ENCODE measurements at regions not wholly inside any gene's neighbourhood (a gene's known extent, or its start where the extent isn't known, plus 50 kb on each side); places are given as distances from the start of the nearest gene placed in this dataset.
A peak's percentile ranks its signal among the peaks of the same experiment; 100 is the strongest.
"Not testable (repeated sequence)": the region's sequence is repeated elsewhere in the genome, so short reads cannot be mapped to it uniquely, and the experiment has no call there.

DNA sequence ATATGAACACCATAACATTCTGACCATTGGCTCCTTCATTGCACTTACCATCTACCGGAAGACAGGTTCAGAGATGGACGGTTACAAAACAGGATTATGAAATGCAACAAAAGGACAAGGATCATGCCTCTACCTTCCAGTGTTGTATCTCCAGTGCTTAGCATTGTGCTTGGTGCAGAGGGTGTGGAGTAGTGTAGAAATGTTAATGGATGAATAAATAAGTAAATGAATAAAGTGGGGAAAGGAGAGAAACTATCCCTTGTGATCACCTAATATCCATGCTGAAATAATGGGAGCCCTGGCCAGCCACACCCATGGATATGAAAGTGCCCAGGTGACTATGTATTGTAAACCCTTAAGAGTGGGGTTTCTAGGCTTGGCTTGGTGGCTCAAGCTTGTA, 344.8 kb upstream of the LMCD1 start:
- TF ChIP-seq, protein P1, sequence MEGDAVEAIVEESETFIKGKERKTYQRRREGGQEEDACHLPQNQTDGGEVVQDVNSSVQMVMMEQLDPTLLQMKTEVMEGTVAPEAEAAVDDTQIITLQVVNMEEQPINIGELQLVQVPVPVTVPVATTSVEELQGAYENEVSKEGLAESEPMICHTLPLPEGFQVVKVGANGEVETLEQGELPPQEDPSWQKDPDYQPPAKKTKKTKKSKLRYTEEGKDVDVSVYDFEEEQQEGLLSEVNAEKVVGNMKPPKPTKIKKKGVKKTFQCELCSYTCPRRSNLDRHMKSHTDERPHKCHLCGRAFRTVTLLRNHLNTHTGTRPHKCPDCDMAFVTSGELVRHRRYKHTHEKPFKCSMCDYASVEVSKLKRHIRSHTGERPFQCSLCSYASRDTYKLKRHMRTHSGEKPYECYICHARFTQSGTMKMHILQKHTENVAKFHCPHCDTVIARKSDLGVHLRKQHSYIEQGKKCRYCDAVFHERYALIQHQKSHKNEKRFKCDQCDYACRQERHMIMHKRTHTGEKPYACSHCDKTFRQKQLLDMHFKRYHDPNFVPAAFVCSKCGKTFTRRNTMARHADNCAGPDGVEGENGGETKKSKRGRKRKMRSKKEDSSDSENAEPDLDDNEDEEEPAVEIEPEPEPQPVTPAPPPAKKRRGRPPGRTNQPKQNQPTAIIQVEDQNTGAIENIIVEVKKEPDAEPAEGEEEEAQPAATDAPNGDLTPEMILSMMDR (conservative IDR thresholded peaks at IDR 0.05; ENCODE audit: low read depth, low read length), result no peak
- H3K4me3 ChIP-seq (ENCODE audit: low read length), result no peak overlapping the region
- no peak for DNase-seq (ENCODE audit: low read depth)

DNA sequence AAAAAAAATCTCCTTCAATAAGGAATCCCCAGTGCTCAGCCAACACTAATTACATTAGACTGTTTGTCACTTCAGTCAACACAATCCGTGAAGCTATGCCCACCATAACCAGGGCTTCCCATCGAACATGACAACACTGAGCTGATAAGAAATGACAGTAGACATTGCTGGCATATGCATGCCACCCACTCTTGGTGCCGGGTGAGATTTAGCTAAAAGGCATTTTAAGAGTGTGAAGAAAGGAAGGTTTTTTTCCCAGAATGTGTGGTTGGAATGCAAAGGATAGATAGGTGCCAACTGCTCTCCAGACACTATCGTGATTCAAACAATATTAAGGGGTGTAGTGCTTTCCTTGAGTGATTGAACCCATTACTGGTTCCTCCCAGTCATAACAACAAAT, 344.0 kb upstream of the LMCD1 start:
- no peak for DNase-seq (ENCODE audit: low read depth)
- no peak overlapping the region for H3K4me3 ChIP-seq (ENCODE audit: low read length)
- TF ChIP-seq, protein P1 (conservative IDR thresholded peaks at IDR 0.05; ENCODE audit: low read depth, low read length), result no peak

DNA sequence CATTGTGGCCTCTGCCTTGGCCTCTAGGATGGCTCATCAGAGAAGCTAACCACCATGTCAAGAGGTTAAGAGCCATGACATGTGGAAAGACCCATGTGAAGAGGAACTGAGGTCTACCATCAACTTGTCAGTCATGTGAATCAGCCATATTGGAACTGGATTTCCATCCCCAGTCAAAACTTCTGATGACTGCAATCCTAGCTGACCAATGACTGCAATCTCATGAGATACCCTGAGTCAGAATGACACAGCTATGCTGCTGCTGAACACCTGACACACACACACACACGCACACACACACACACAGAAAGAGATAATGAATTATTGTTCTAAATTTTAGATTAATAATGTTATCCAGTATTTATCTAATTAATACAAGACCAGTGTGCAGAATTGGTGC, 337.5 kb upstream of the LMCD1 start:
- H3K4me3 ChIP-seq (ENCODE audit: low read length), result no peak overlapping the region
- DNase-seq (ENCODE audit: low read depth), result no peak
- TF ChIP-seq, protein P1 (conservative IDR thresholded peaks at IDR 0.05; ENCODE audit: low read depth, low read length), result no peak

DNA sequence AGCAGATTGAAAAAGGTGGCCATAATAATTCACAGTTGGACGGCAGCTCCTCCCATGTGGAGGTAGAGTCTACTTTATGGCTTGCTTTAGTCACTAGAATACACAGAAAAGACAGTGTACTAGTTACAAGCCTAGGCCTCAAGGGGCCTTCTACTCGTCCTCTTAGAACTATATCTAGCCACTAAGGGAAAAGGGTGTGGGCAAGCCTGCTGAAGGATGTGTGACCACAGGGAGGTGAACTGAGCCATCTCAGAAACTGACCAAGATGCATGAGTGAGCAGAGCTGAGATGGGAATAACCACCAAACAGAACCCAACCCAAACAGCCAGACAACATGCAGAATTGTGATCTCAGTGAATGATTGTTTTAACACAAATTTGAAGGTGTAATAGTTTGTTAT, 335.6 kb upstream of the LMCD1 start:
- TF ChIP-seq, protein P1 (conservative IDR thresholded peaks at IDR 0.05; ENCODE audit: low read depth, low read length), result no peak
- H3K4me3 ChIP-seq (ENCODE audit: low read length), result no peak overlapping the region
- DNase-seq (ENCODE audit: low read depth), result no peak

DNA sequence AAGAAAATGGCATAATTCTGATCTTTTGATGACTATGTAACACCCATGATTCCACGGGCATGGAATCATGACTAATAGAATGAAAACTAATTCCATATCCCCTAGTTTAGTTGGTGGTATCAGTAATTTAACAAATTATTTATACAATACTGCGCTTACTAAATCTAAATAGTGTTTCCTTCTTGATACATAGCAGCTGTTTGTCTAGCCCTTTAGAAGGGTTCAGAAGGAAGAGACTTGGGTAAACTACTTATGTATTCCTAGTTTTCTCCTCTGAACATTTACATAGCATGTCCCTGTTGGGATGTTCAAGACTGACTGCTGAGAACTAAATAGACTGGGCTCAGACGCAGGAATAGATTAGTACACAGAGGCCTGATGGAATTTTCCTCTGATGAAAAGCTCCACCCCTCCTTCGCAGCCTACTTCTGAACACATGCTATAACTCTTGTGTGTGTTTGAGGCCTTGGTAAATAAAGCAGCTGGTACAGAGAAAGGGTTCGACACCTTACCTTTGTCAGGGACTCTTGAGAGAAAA, 330.6 kb upstream of the LMCD1 start:
- no peak for DNase-seq (ENCODE audit: low read depth)
- no peak overlapping the region for H3K4me3 ChIP-seq (ENCODE audit: low read length)
- TF ChIP-seq, protein P1 (conservative IDR thresholded peaks at IDR 0.05; ENCODE audit: low read depth, low read length), result no peak

DNA sequence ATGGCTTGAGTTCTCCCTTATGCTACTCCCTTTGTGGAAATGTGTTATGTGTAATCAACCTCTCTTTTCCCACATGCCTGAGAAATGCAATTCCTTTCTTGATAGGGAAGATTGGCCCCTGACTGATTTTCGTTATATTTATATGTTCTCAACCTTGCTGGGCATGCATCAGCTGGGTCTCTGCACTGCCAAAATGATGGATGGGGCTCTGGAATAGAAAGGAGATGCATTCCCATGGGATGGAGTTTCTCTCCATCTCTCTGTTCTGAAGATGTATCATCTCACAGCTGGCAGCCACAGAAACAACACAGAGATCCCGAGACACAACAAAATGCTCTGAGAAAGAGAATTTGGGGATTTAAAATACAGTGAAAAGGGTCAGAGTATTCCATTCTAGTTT, 327.7 kb upstream of the LMCD1 start:
- no peak overlapping the region for H3K4me3 ChIP-seq (ENCODE audit: low read length)
- no peak for DNase-seq (ENCODE audit: low read depth)
- TF ChIP-seq, protein P1 (conservative IDR thresholded peaks at IDR 0.05; ENCODE audit: low read depth, low read length), result no peak

DNA sequence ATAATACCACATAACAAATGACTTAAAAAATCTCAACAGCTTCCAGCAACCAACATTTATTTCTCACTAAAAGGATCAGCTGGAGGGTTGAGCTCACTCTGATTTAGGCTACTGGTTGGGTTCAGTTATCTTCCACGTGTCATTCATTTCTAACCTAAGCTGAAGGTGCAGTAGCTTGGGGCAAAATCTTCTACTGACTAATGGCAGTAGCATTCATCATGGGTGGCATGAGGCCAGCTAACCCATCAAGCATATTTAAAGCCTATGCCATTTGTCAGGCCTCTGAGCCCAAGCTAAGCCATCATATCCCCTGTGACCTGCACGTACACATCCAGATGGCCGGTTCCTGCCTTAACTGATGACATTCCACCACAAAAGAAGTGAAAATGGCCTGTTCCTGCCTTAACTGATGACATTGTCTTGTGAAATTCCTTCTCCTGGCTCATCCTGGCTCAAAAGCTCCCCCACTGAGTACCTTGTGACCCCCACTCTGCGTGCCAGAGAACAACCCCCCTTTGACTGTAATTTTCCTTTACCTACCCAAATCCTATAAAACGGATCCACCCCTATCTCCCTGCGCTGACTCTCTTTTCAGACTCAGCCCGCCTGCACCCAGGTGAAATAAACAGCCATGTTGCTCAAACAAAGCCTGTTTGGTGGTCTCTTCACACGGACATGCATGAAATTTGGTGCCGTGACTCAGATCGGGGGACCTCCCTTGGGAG, 324.7 kb upstream of the LMCD1 start:
- not testable (repeated sequence) for H3K4me3 ChIP-seq (ENCODE audit: low read length)
- peak; percentile 52 for DNase-seq (ENCODE audit: low read depth)

DNA sequence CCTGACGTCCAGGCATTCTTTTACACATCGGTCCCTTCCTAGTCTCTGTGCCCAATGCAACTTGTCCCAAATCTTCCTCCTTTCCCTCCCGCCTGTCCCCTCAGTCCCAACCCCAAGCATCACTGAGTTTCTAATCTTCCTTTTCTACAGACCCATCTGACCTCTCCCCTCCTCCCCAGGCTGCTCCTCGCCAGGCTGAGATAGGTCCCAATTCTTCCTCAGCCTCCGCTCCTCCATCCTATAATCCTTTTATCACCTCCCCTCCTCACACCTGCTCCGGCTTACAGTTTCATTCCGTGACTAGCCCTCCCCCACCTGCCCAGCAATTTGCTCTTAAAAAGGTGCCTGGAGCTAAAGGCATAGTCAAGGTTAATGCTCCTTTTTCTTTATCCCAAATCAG, 323.1 kb upstream of the LMCD1 start:
- DNase-seq (ENCODE audit: low read depth), result not testable (repeated sequence)

More for the DNA sequence above, 323.1 kb upstream of the LMCD1 start:
- not testable (repeated sequence) for H3K4me3 ChIP-seq (ENCODE audit: low read length)

Data from retinal pigment epithelial cell (primary cell).